NCI-H2171 treated with DMSO at 0.1 percent for 48 hours (cell line): ENCODE measurements at regions not wholly inside any gene's neighbourhood (a gene's known extent, or its start where the extent isn't known, plus 50 kb on each side); places are given as distances from the start of the nearest gene placed in this dataset.
A peak's percentile ranks its signal among the peaks of the same experiment; 100 is the strongest.

ENCODE experiments used
- DNase-seq: peaks from one replicate; lab custom pipeline; 2025; lab: John Stamatoyannopoulos, UW

- DNase-seq = no peak
These were observed 511.8 kb downstream of the ELAVL2 start for GRCh38 chr9:23314247-23314646.

DNA sequence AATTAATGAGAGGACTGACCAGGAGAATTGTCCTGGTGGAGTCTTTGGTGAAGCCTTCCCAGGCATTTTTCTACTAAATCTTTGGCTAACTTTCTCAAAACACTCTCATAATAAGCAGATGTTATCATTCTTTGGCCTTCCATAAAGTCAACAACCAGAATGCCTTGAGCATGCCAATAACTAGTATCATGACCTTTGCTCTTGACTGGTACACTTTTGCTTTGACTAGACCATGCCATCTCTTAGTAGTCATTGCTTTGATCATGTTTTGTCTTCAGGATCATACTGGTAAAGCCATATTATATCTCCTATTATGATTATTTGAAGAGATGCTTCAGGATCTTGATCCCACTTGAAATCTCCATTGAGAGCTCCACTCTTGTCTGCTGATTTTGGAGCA, 506.9 kb downstream of the ELAVL2 start:
- no peak for DNase-seq

DNA sequence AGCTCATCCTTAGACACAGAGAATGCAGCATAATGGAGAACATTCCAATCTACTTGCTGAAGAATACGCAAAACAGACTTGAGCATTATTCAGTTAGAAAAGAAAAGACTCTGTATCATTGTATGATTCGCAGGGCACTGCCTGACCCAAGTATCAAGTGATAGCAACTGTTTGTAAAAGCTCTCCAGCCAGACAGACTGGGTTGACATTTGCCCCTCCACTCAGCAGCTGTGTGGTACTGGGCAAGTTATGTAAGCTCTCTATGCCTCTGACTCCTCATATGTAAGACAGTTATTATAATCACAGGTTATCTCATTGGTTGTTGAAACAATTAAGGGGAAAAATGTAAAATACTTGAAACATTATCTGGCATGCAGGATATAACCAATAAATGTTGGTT, 505.0 kb downstream of the ELAVL2 start:
- DNase-seq = peak; percentile 5

DNA sequence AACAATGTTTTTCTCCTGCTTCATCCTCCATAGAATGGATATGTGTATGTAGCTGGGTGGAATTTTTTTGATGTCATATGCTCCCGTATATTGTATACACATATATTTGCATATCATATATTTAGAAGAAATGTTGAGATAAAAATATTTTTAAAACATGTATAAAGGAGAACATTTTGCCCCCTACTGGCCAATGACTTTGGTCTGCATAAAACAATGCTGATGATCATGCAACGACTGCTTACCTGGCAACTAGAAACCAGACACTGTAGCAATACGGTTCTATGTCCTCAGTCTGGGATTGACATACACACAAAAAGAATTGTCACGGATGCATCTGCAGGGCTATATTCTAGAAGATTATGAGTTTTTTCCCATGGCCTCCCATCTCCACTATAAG, 503.6 kb downstream of the ELAVL2 start:
- no peak for DNase-seq

DNA sequence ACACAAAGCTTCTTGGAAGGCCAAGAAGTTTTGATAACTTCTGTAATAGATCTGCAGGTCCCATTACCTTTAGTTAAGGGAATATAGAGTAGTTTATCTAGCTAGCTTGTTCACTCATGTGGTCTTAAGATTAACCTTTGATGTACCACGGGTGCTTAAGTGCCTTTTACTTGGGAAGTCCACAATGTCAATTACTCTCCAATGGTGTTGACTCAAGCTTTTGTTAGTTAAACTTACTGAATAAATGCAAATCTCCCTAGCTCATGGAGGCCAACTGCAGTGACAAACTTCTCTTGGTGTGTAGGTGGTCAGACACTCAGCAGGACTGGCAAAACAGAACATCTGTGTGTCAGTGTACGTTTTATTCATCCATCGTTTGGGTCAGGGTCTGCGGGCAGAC, 501.5 kb downstream of the ELAVL2 start:
- DNase-seq = no peak

GRCh38 chr9:23326597-23326996, 499.4 kb downstream of the ELAVL2 start:
- no peak for DNase-seq

- no peak for DNase-seq
These were observed 484.7 kb downstream of the ELAVL2 start for GRCh38 chr9:23341346-23341745.

- no peak for DNase-seq
These were observed 483.7 kb downstream of the ELAVL2 start for GRCh38 chr9:23342291-23342690.

DNA sequence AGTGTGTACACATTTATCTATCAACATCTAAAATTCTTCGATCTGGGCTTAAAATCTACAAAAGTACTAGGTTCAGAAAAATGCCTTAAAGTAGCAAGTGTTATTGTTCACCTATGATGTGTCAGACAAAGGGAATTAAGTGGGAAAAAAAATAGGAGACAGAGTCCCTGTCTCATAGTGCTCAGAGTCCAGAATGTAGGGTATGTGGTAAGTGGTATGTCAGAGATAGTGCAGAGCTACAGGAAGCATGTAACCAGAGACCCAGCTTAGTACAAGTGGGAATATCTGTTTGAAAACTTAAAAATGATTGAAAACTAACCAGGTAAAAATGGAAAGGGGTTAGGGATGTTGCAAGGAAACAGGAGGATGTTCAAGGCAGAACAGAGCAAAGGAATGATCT, 482.8 kb downstream of the ELAVL2 start:
- no peak for DNase-seq

DNA sequence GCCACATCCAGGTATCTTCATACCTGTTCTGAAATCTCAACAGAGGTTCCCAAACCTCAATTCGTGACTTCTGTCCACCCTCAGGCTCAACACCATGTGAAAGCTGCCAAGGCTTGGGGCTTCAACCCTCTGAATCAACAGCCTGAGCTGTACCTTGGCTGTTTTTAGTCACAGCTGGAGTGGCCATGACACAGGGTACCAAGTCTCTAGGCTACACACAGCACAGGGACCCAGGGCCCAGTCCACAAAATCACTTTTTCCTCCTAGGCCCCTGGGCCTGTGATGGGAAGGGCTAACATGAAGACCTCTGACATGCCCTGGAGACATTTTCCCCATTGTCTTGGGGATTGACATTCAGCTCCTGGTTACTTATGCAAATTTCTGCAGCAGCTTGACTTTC, 464.9 kb downstream of the ELAVL2 start:
- no peak for DNase-seq

GRCh38 chr9:23372703-23373102, 453.3 kb downstream of the ELAVL2 start:
- no peak for DNase-seq

GRCh38 chr9:23375511-23375910, 450.5 kb downstream of the ELAVL2 start:
- no peak for DNase-seq

- DNase-seq = no peak
These were observed 446.2 kb downstream of the ELAVL2 start for GRCh38 chr9:23379842-23380241.

GRCh38 chr9:23380821-23381220, 445.2 kb downstream of the ELAVL2 start:
- no peak for DNase-seq

DNA sequence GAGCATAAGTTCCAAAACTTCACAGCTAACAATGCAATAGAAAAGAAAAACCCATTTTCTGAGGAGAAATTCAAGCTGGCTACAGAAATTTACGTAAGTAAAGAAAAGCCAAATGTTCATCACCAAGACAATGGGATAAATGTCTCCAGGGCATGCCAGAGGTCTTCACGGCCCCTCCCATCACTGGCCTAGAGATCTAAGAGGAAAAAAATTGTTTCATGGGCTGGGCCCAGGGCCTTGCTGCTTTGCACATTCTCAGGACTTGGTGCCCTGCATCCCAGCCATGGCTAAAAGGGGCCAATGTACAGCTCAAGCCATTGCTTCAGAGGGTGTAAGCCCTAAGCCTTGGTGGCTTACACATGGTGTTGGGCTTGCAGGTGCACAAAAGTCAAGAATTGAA, 443.6 kb downstream of the ELAVL2 start:
- DNase-seq = no peak

- no peak for DNase-seq
These were observed 431.9 kb downstream of the ELAVL2 start for GRCh38 chr9:23394189-23394588.

DNA sequence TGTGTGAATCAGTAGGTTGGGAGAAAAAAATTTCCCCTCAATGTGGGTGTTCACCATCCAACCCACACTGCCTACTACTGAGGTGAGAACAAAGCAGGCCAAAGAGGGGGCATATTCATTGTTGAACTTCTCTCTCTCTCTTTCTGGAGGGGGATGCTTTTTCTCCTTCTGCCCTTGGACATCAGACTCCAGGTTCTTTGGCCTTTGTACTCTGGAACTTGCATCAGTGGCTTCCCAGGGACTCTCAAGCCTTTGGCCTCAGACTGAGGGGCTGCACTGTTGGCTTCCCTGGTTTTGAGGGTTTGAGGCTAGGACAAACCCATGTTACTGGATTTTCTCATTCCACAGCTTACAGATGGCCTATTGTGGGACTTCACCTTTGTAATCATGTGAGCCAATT, 417.2 kb downstream of the ELAVL2 start:
- no peak for DNase-seq

- no peak for DNase-seq
These were observed 414.0 kb downstream of the ELAVL2 start for GRCh38 chr9:23412046-23412445.

GRCh38 chr9:23412458-23412857, 413.6 kb downstream of the ELAVL2 start:
- no peak for DNase-seq

DNA sequence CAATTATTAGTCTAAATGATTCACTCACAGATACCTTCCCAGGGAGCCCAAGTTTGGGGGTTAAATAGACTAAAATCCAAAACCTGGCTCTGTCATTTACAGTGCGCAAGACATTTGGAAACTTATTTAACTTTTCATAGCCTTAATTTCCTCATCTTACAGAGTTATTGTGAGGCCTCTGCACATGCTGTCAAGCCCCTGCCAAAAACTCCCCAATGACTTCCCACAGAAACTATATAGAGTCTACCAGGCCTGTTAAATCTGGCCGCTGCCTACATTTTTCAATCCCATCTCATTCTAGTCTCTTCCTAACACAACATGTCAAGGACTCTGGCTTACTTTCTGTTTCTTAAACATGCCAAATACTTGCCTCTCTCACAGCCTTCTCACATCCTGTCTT, 412.5 kb downstream of the ELAVL2 start:
- DNase-seq = no peak

DNA sequence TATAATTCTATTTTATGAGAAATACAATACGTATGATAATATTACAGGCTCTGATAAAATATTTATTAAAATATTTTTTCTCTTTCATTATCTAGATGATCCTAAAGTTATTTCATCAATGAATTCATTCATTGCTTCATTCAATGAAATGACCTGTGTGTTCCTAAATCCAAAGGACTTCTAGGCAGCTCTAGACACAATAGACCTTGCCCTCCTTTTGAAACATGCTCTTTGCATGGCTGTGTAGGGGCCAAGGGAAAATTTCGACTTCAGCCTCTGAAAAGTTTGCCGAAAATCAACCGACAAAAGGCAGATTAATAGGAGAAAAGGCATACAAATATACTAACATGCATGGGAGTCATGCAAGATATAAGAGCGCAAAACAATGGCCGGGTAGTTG, 402.0 kb downstream of the ELAVL2 start:
- no peak for DNase-seq

GRCh38 chr9:23426144-23426543, 399.9 kb downstream of the ELAVL2 start:
- no peak for DNase-seq

- DNase-seq = peak; percentile 13
These were observed 394.6 kb downstream of the ELAVL2 start for GRCh38 chr9:23431459-23431858.

DNA sequence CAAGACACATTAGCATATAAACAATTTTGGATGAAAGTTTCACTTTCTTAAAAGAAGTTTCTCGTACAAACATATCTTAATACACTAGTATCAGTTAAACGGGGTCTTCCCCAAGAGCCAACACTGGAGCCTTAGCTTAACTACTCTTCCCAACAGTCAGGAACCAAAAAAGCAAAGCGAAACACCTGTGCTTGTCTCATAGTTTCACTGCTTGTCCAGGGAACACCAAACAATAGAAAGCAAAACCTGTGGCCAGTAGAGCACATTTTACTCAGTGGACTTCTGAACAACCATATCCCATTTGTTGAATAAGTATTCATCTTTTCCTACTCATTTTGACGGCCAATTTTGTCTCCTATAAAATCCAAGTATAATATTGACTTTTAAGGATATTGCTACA, 391.4 kb downstream of the ELAVL2 start:
- no peak for DNase-seq

DNA sequence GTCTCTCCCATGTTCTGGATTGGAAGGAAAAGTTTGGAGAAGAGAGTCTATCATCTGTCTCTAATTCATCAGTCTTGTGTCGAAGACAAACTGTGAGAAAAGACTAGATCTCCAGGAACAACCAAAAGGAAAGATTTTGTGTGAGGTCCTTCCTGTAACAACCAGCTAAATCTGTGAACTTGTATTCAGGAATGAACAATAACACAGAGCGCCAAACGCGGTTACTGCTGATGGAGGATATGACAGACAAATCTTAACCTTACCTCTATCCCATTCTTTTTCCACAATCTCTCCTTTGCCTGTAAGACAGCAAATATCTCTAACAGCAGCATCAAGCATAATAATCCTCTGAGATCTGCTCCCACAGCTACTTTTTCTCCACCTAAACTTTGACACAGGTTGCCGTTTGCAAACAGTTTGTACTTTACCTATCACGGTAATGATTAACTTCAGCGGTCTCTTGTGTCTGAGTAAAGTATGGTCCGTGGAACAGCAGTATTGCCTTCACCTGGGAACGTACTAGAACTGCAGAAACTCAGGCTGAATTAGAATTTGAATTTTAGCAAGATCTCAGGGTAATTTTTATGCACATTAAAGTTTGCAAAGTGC, 387.6 kb downstream of the ELAVL2 start:
- DNase-seq = no peak
